Spleen (tissue), 7 donors: ENCODE measurements at regions not wholly inside any gene's neighbourhood (a gene's known extent, or its start where the extent isn't known, plus 50 kb on each side); places are given as distances from the start of the nearest gene placed in this dataset.

ENCODE experiments used
- CTCF ChIP-seq, 11 experiments: fragments of 200-600 bp in 7 of 11; fragments of 450-650 bp in 4 of 11; sonication (generic) in 4 of 11; IDR thresholded peaks in 8 of 11; conservative IDR thresholded peaks in 3 of 11; 1 replicate in 7 of 11; 2 replicates in 4 of 11; pipeline versions ENCODE4 v1.4.0 to v1.8.0; 2016 to 2021; ENCODE audit warnings: antibody characterized with exemption in 11 of 11, inconsistent platforms in 4 of 11, mild to moderate bottlenecking in 1 of 11
- POLR2A ChIP-seq, 3 donors: fragments of 450-650 bp; IDR thresholded peaks; one replicate each; pipeline ENCODE4 v1.5.1; 2017; ENCODE audit warnings: antibody characterized with exemption in 3 of 3, mild to moderate bottlenecking in 1 of 3
- donor health status: DM: no; HTN: no; CAD: no; lungs with moderate emphysema.
- donor health status: DM: no; HTN: no; CAD: no.
- donor health status: DM: no; HTN: no; CAD: no.

- TF ChIP-seq CTCF (IDR thresholded peaks at IDR 0.05 in 8 of 11, conservative IDR thresholded peaks at IDR 0.05 in 3 of 11): no peak
- TF ChIP-seq POLR2A (IDR thresholded peaks at IDR 0.05): no peak
Measured at GRCh38 chr4:117700111-117700892, 334.0 kb upstream of the NDST3 start.
